K562 (cell line): ENCODE measurements at regions not wholly inside any gene's neighbourhood (a gene's known extent, or its start where the extent isn't known, plus 50 kb on each side); places are given as distances from the start of the nearest gene placed in this dataset.

Experiments used
- ATAC-seq: fragments of 200-7000 bp; cut with Tn5 transposase; 3 replicates; pipeline ENCODE4 v1.9.1; 2020; ENCODE audit warnings: moderate library complexity
- BruUV-seq: library from RNA; stranded (reverse); fragments of 400-500 nt; replicated peaks from 2 replicates; lab custom pipeline; 2021; lab: Mats Ljungman, UMichigan
- CTCF ChIA-PET: fragments of 300-600 bp; formaldehyde crosslinking; extraction: SDS; loops from one replicate; lab custom pipeline; 2021; ENCODE audit warnings: low intra/inter-chr PET ratio; lab: Yijun Ruan, JAX
- POLR2A ChIA-PET: fragments of 300-600, 350-650 bp; sonication (Branson Sonifier 250); formaldehyde crosslinking; extraction: SDS; loops from one replicate; lab custom pipeline; 2021; ENCODE audit warnings: antibody characterized with exemption, inconsistent platforms; lab: Yijun Ruan, JAX
- DNase-seq, 4 experiments: peaks; one replicate each; pipeline versions ENCODE4 v3.0.0 to v3.0.0-alpha.2; 2011 to 2018; ENCODE audit warnings: low spot score in 3 of 4, mixed read lengths in 3 of 4; ENCODE audit errors: extremely low read depth in 1 of 4
- FAIRE-seq: peaks from 2 replicates; lab custom pipeline; 2011; peaks lifted over from hg19 to GRCh38; lab: Jason Lieb, UNC
- H2AFZ ChIP-seq: 2 replicates; pipeline ENCODE4 v1.6.0; 2011; ENCODE audit warnings: low read depth, low read length, control low read depth, inconsistent platforms
- H3K27ac ChIP-seq: fragments of 200-600 bp; 3 replicates; pipeline ENCODE4 v1.8.0; 2011; ENCODE audit warnings: low read depth, mild to moderate bottlenecking, control low read depth, inconsistent platforms, low read length, moderate library complexity, mixed read lengths; ENCODE audit errors: extremely low read depth
- H3K27me3 ChIP-seq, 2 experiments: fragments of 300-600 bp in 1 of 2; 2 replicates in 1 of 2; 3 replicates in 1 of 2; pipeline versions ENCODE4 v1.6.0 to v1.8.0; 2011; ENCODE audit warnings: inconsistent platforms in 2 of 2, low read length in 2 of 2, mild to moderate bottlenecking in 1 of 2, mixed read lengths in 1 of 2, moderate library complexity in 1 of 2; ENCODE audit not compliant: control insufficient read depth in 2 of 2, insufficient read depth in 2 of 2
- H3K36me3 ChIP-seq: fragments of 300-600 bp; 3 replicates; pipeline ENCODE4 v1.8.0; 2011; ENCODE audit warnings: mild to moderate bottlenecking, low read length, inconsistent platforms; ENCODE audit not compliant: control insufficient read depth, insufficient read depth
- H3K4me1 ChIP-seq, 2 experiments: fragments of 200-600 bp in 1 of 2; replicated peaks in 1 of 2; 2 replicates in 1 of 2; 3 replicates in 1 of 2; pipeline versions ENCODE4 v1.5.1 to v1.8.0; 2011; ENCODE audit warnings: inconsistent platforms in 2 of 2, low read length in 2 of 2, mild to moderate bottlenecking in 1 of 2, mixed read lengths in 1 of 2, moderate library complexity in 1 of 2; ENCODE audit not compliant: control insufficient read depth in 2 of 2, insufficient read depth in 2 of 2
- H3K4me2 ChIP-seq: 2 replicates; pipeline ENCODE4 v1.6.1; 2011; ENCODE audit warnings: low read length, control low read depth, inconsistent platforms, mixed read lengths; ENCODE audit not compliant: insufficient read depth
- H3K4me3 ChIP-seq: fragments of 200-600 bp; sonication (generic), shearing (Covaris generic); 2 replicates; pipeline ENCODE4 v1.5.1; 2016; ENCODE audit warnings: control low read depth, inconsistent platforms
- H3K79me2 ChIP-seq: fragments of 200-600 bp; 3 replicates; pipeline ENCODE4 v1.8.0; 2011; ENCODE audit warnings: low read length, inconsistent platforms; ENCODE audit not compliant: control insufficient read depth, insufficient read depth
- H3K9ac ChIP-seq, 2 experiments: 2 replicates each; pipeline versions ENCODE4 v1.6.0 to v1.6.1; 2011; ENCODE audit warnings: low read depth in 2 of 2, low read length in 2 of 2, control low read depth in 1 of 2, inconsistent platforms in 1 of 2, mild to moderate bottlenecking in 1 of 2, mixed read lengths in 1 of 2; ENCODE audit not compliant: insufficient read depth in 1 of 2
- H3K9me1 ChIP-seq: one replicate; pipeline ENCODE4 v1.6.0; 2011; ENCODE audit warnings: inconsistent platforms, mild to moderate bottlenecking, low read length, moderate library complexity; ENCODE audit not compliant: control insufficient read depth, insufficient read depth
- H3K9me3 ChIP-seq: replicated peaks from 2 replicates; pipeline ENCODE4 v1.5.1; 2011; ENCODE audit warnings: low read depth, low read length, inconsistent platforms; ENCODE audit not compliant: control insufficient read depth, insufficient read depth
- H4K20me1 ChIP-seq: replicated peaks from 2 replicates; pipeline ENCODE4 v1.6.1; 2011; ENCODE audit warnings: low read length, inconsistent platforms, mixed read lengths; ENCODE audit not compliant: control insufficient read depth, insufficient read depth
- ETV6 ChIP-seq, 3 experiments: fragments of 150-350 bp in 1 of 3; sonication (generic) in 1 of 3; formaldehyde crosslinking in 1 of 3; IDR thresholded peaks; 2 replicates each; pipeline versions ENCODE4 v1.6.1 to v1.8.0; 2014 to 2022; ENCODE audit warnings: borderline replicate concordance in 2 of 3, low read depth in 2 of 3, antibody characterized with exemption in 1 of 3, low read length in 1 of 3, mild to moderate bottlenecking in 1 of 3, missing genetic modification reagents in 1 of 3
- KLF13 ChIP-seq: fragments of 450-650 bp; IDR thresholded peaks from 2 replicates; pipeline ENCODE4 v1.6.1; 2016; ENCODE audit warnings: missing genetic modification characterization, low read depth, mild to moderate bottlenecking, missing compliant biosample characterization, moderate library complexity, borderline replicate concordance
- LCOR ChIP-seq: sonication (generic); formaldehyde crosslinking; IDR thresholded peaks from 2 replicates; pipeline ENCODE4 v1.8.0; 2022; ENCODE audit warnings: mild to moderate bottlenecking, missing genetic modification reagents
- MXI1 ChIP-seq: IDR thresholded peaks from 2 replicates; pipeline ENCODE4 v1.6.1; 2011; ENCODE audit warnings: low read depth, mild to moderate bottlenecking, improper control_type of control experiment, low read length
- PHB2 ChIP-seq: fragments of 450-650 bp; IDR thresholded peaks from 2 replicates; pipeline ENCODE4 v1.6.1; 2017; ENCODE audit warnings: low read depth
- PTTG1 ChIP-seq: fragments of 450-650 bp; IDR thresholded peaks from 2 replicates; pipeline ENCODE4 v1.6.1; 2016; ENCODE audit warnings: low read depth, mild to moderate bottlenecking, missing genetic modification characterization, missing compliant biosample characterization
- RHOXF2B ChIP-seq: fragments of 250-450 bp; sonication (Bioruptor Pico); conservative IDR thresholded peaks from 2 replicates; pipeline ENCODE4 v1.5.1; 2021
- TCF7L2 ChIP-seq: fragments of 150-350 bp; IDR thresholded peaks from 2 replicates; pipeline ENCODE4 v1.6.1; 2016; ENCODE audit warnings: low read depth, mild to moderate bottlenecking, low read length, moderate library complexity
- THAP7 ChIP-seq: fragments of 250-450 bp; sonication (Bioruptor Pico); IDR thresholded peaks from 2 replicates; pipeline ENCODE4 v1.5.0; 2021
- ZBTB11 ChIP-seq, 3 experiments: fragments of 200-800 bp in 1 of 3; fragments of 250-450 bp in 1 of 3; fragments of 450-650 bp in 1 of 3; sonication (Bioruptor Pico) in 1 of 3; sonication (Bioruptor generic) in 1 of 3; formaldehyde crosslinking in 1 of 3; IDR thresholded peaks; 2 replicates each; pipeline versions ENCODE4 v1.6.1 to v1.8.0; 2016 to 2022; ENCODE audit warnings: mild to moderate bottlenecking in 2 of 3, missing genetic modification characterization in 2 of 3, missing compliant biosample characterization in 1 of 3, moderate library complexity in 1 of 3
- ZNF124 ChIP-seq: sonication (generic); formaldehyde crosslinking; IDR thresholded peaks from 2 replicates; pipeline ENCODE4 v1.8.1; 2022; ENCODE audit warnings: missing genetic modification reagents
- ZNF140 ChIP-seq: fragments of 250-450 bp; sonication (Bioruptor Pico); IDR thresholded peaks from 2 replicates; pipeline ENCODE4 v1.8.0; 2021; ENCODE audit warnings: moderate library complexity, mild to moderate bottlenecking, inconsistent platforms
- ZNF143 ChIP-seq: sonication (generic); formaldehyde crosslinking; IDR thresholded peaks from 2 replicates; pipeline ENCODE4 v1.9.0; 2022; ENCODE audit warnings: mild to moderate bottlenecking, missing genetic modification reagents
- ZNF696 ChIP-seq: fragments of 250-450 bp; sonication (Bioruptor Pico); conservative IDR thresholded peaks from 2 replicates; pipeline ENCODE4 v1.4.0; 2020; ENCODE audit warnings: mild to moderate bottlenecking, moderate library complexity
- WGBS: fragments of 100-300 bp; shearing (Covaris generic); methylation state at CpG from one replicate; pipeline ENCODE4 v1.1.6; 2016; ENCODE audit warnings: low coverage, mixed read lengths; ENCODE audit not compliant: insufficient coverage; ENCODE audit errors: missing lambda C conversion rate; 5-methylcytosine and 5-hydroxymethylcytosine counted together
- in situ Hi-C: fragments of 300-500 bp; cut with MboI; formaldehyde crosslinking; loops from 4 replicates; pipeline ENCODE4 v1.15.0; 2018; ENCODE audit warnings: inconsistent platforms, mixed read lengths
- intact Hi-C: fragments of 100-400 bp; cut with micrococcal nuclease; formaldehyde crosslinking; loops from 2 replicates; pipeline ENCODE4 v1.14.2; 2022

- intact Hi-C loops = no loop called here
- no peak for ATAC-seq
Observed at GRCh38 chr10:109770663-109771062, 152.6 kb downstream of the XPNPEP1 start.

GRCh38 chr10:109769966-109770365, 153.3 kb downstream of the XPNPEP1 start:
- Histone ChIP-seq H3K9ac (no peak overlapping the region), H3K4me2 (no peak overlapping the region), H3K27me3 (no peaks in the 10 kb centered on the region), H3K4me1 (no peaks in the 10 kb centered on the region), H3K4me3 (no peak overlapping the region), H2AFZ (no peak overlapping the region), H3K9me3 (no peaks in the 10 kb centered on the region), H4K20me1 (no peaks in the 10 kb centered on the region), H3K36me3 (no peaks in the 10 kb centered on the region), H3K9me1 (no peaks in the 10 kb centered on the region), H3K79me2 (no peaks in the 10 kb centered on the region), H3K27ac (no peak overlapping the region)
- BruUV-seq = no TSS peak
- ChIA-PET CTCF (no interaction called here), POLR2A (no interaction called here)
- no peak for DNase-seq
- WGBS = 0% methylated on average over 2 of the region's 2 CpGs
- FAIRE-seq = no peak
- ATAC-seq = no peak
- intact Hi-C loops = no loop called here
- in situ Hi-C loops = no loop called here
- no peak for TF ChIP-seq RHOXF2B
- TF ChIP-seq ETV6 (IDR thresholded peaks at IDR 0.05; ENCODE audit: borderline replicate concordance in 1 of 2, low read depth in 2 of 2, low read length in 1 of 2) = no peak
- no peak for TF ChIP-seq ETV6 (CRISPR knock-in tag; IDR thresholded peaks at IDR 0.05; ENCODE audit: borderline replicate concordance)
- TF ChIP-seq ZNF696 (CRISPR knock-in tag) = no peak
- TF ChIP-seq ZNF124 = no peak
- no peak for TF ChIP-seq KLF13 (tag)
- TF ChIP-seq PTTG1 (tag) = no peak
- TF ChIP-seq ZBTB11 (CRISPR knock-in tag; IDR thresholded peaks at IDR 0.05) = no peak
- TF ChIP-seq PHB2 = no peak
- TF ChIP-seq ZNF140 (CRISPR knock-in tag) = no peak

More at GRCh38 chr10:109770663-109771062, 152.6 kb downstream of the XPNPEP1 start:
- Histone ChIP-seq H3K4me3 (no peak overlapping the region), H3K9ac (no peak overlapping the region), H3K9me1 (no peaks in the 10 kb centered on the region), H2AFZ (no peak overlapping the region), H4K20me1 (no peaks in the 10 kb centered on the region), H3K4me2 (no peak overlapping the region), H3K4me1 (no peaks in the 10 kb centered on the region), H3K27ac (no peak overlapping the region), H3K9me3 (no peaks in the 10 kb centered on the region), H3K27me3 (no peaks in the 10 kb centered on the region), H3K36me3 (no peaks in the 10 kb centered on the region), H3K79me2 (no peaks in the 10 kb centered on the region)
- ChIA-PET CTCF (no interaction called here), POLR2A (no interaction called here)
- in situ Hi-C loops = no loop called here
- FAIRE-seq (no peak), DNase-seq (no peak)
- WGBS = 0% methylated on average over 1 of the region's 1 CpG
- no peak for TF ChIP-seq ZNF143
- TF ChIP-seq THAP7 (CRISPR knock-in tag) = no peak
- TF ChIP-seq MXI1 = no peak
- no peak for TF ChIP-seq TCF7L2
- no peak for TF ChIP-seq LCOR (CRISPR knock-in tag)
- BruUV-seq = no TSS peak
